GM21529 (cell line): ENCODE measurements at regions not wholly inside any gene's neighbourhood (a gene's known extent, or its start where the extent isn't known, plus 50 kb on each side); places are given as distances from the start of the nearest gene placed in this dataset.

Experiments used
- ATAC-seq: cut with Tn5 transposase; IDR thresholded peaks from one replicate; pipeline ENCODE4 v1.9.1; 2021; ENCODE audit not compliant: unreplicated experiment

- no peak for ATAC-seq
Measured at GRCh38 chr2:6644261-6644660, 221.4 kb downstream of the CMPK2 start.

GRCh38 chr2:6645004-6645403 is 220.7 kb downstream of the CMPK2 start:
- ATAC-seq = no peak

- no peak for ATAC-seq
Measured at GRCh38 chr2:6645672-6646071, 220.0 kb downstream of the CMPK2 start.

GRCh38 chr2:6647046-6647445 is 218.7 kb downstream of the CMPK2 start:
- ATAC-seq = no peak

- no peak for ATAC-seq
Measured at GRCh38 chr2:6648596-6649247, 217.0 kb downstream of the CMPK2 start.

GRCh38 chr2:6650311-6650710 is 215.4 kb downstream of the CMPK2 start:
- ATAC-seq = no peak

GRCh38 chr2:6652251-6652650 is 213.5 kb downstream of the CMPK2 start:
- ATAC-seq = no peak

- no peak for ATAC-seq
Measured at GRCh38 chr2:6653281-6653750, 212.4 kb downstream of the CMPK2 start.

GRCh38 chr2:6654279-6654678 is 211.4 kb downstream of the CMPK2 start:
- ATAC-seq = no peak

GRCh38 chr2:6656633-6657032 is 209.1 kb downstream of the CMPK2 start:
- ATAC-seq = no peak

GRCh38 chr2:6657136-6657535 is 208.6 kb downstream of the CMPK2 start:
- ATAC-seq = no peak

GRCh38 chr2:6657855-6658254 is 207.9 kb downstream of the CMPK2 start:
- peak; percentile 74 for ATAC-seq

GRCh38 chr2:6664332-6665061 is 201.2 kb downstream of the CMPK2 start:
- ATAC-seq = no peak

- no peak for ATAC-seq
Measured at GRCh38 chr2:6665093-6666045, 200.3 kb downstream of the CMPK2 start.

GRCh38 chr2:6667326-6667725 is 198.4 kb downstream of the CMPK2 start:
- no peak for ATAC-seq

- no peak for ATAC-seq
Measured at GRCh38 chr2:6671913-6672312, 193.8 kb downstream of the CMPK2 start.

- ATAC-seq = no peak
Measured at GRCh38 chr2:6674381-6674780, 191.3 kb downstream of the CMPK2 start.

GRCh38 chr2:6675791-6676190 is 189.9 kb downstream of the CMPK2 start:
- ATAC-seq = no peak

GRCh38 chr2:6676241-6676640 is 189.5 kb downstream of the CMPK2 start:
- no peak for ATAC-seq

GRCh38 chr2:6676776-6677175 is 188.9 kb downstream of the CMPK2 start:
- ATAC-seq = no peak

- no peak for ATAC-seq
Measured at GRCh38 chr2:6679471-6679870, 186.2 kb downstream of the CMPK2 start.
